NCI-H460 (cell line): ENCODE measurements at regions not wholly inside any gene's neighbourhood (a gene's known extent, or its start where the extent isn't known, plus 50 kb on each side); places are given as distances from the start of the nearest gene placed in this dataset.
A peak's percentile ranks its signal among the peaks of the same experiment; 100 is the strongest.

ENCODE experiments used
- DNase-seq: peaks from one replicate; pipeline ENCODE4 v3.0.0-alpha.2; 2016; ENCODE audit warnings: low read depth; ENCODE audit errors: extremely low read depth

DNA sequence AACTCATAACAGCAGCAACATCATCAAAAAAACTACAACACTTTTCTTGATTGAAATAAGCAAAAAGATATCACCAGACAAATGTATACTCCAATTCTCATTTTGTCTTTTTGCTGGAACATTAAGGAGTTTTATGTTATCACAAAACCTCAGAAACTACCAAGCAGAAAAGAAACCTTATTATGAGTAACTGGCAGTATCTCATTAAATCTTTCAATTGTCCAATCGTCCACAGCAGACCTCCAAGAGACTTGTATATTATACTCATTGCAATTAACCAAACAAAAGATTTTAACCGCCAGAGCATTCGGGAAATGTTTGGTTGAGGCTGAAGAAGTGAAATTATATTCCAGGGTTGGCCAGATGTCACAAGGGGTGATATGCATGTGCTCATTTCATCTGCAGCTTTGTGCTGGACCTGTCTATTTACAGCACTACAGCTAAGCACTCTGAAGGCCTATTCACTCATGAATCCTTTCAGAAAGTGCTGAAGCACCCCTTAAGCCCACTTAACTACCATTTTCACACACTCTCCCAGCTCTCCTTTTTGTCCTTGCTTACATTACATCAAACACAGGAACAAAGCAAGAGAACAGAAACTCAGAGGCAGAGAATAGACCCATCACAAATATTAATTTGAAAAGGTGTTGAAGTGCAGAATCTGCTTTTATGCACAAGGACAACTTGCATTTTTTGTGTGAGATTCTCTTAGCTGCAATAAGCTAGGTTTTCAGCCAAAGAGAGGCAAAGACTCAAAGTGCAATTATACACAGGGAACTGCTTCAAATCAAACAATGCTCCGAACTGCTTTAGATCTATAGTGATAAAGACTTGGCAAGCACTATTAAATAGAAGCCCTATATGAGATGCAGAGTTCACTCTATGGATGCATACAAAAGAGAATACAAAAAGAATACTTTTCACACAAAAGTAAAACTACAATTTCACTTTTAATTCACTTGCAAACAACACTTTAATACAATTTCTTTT is 150.4 kb upstream of the POU5F2 start:
- no peak for DNase-seq

- no peak for DNase-seq
Measured at GRCh38 chr5:93890657-93891056, 149.3 kb upstream of the POU5F2 start.

DNA sequence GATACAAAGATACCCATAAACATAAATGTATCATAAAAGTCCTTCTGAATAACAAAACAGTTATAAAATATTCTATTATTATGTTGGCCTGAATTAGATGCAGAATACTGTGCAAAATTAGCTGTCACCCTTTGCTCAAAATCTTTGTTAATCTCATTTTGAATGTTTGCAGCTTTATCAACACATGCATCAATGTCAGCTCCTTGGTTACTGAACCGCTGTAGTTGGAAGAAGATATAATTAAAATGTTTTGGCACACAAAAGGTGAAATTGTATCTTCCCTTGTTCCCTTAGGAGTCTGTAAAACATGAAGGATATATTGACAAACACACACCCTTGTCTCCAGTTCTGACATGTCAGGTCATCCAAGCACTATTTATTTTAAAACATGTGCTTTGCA is 146.3 kb upstream of the POU5F2 start:
- no peak for DNase-seq

- no peak for DNase-seq
Measured at GRCh38 chr5:93886917-93887361, 145.5 kb upstream of the POU5F2 start.

DNA sequence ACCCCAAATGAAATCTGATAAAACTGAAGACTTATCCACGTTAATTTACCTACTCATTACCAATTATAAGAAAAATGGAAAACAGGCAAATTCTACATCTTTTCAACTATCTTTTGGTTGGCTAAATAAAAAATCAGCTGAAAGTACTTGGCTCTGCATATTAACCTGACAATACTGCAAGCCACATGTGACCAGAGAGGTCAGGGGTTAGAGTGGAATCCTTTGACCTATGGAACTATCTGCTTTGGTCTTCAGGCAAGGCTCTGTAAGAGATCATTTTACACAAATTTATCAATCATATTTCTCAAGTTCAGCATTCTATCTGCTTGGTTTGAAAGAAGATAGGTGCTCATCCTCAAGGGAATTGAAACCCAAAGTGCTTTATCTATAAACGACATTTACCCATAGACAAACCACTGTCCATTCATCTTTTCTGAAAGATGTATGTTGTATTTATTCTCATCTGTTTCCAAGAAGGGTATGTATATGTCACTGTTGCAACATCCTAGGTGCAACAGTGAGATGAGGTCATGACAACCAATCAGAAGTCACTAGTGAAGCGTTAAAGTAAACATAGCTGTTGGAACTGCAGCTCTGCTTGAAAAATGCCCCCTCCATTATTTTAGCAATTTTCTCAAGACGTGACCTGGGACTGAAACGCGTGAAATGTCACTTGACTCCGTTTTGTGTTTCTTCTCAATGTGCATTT is 144.9 kb upstream of the POU5F2 start:
- no peak for DNase-seq

DNA sequence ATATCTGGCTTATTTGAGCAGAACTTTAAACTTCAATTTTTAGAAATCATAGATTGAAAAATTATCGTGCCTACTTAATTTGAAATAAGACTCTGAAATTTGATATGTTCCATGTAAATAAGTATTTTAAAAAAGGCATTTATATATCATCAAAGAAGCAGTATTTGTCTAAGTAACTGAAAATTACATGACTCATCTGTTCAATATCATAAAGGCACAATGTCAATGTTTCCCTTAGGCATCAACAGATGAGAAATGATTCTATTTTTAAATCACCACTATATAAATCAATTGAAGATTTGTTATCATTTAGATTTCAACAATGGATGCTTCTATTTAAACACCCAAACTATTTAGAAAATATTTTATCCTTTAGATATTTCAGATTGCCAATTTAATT is 142.9 kb upstream of the POU5F2 start:
- DNase-seq = no peak

GRCh38 chr5:93883459-93883858 is 142.1 kb upstream of the POU5F2 start:
- peak; percentile 3 for DNase-seq

DNA sequence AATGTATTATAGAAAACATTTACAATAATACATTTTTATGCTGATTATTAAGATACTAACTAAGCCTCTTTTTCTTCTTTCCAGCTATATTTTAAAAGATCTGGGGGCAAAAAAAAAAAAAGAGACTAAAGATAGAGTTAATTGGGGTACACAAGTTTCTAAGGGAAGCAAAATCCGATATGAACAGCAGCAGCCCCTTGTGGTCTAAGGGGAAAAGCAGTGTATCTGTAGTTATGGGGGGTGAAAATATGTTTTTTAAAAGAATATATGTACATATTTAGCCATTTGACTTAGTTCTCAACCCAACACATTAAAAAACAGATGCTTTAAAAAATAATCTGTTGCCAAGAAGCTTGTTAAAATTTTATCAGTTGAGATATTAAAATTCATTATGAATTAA is 134.3 kb upstream of the POU5F2 start:
- DNase-seq = no peak

DNA sequence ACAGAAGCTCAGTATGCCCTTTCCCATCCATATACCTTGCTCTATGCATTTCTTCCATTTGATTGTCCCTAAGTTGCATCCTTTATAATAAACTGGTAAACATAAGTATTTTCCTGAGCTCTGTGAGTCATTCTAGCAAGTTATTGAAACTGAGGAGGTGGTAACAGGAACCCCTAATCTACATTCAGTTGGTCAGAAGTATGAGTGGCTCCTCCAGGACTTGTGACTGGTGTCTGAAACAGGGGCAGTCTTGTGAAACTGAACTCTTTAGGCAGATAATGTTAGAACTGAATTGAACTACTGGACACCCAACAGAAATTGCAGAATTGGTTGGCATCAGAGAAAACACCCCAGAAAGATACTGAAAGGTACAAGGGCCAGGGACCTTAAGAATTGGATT is 133.1 kb upstream of the POU5F2 start:
- no peak for DNase-seq

- no peak for DNase-seq
Measured at GRCh38 chr5:93874080-93874479, 132.7 kb upstream of the POU5F2 start.

GRCh38 chr5:93873211-93873736 is 131.9 kb upstream of the POU5F2 start:
- no peak for DNase-seq

DNA sequence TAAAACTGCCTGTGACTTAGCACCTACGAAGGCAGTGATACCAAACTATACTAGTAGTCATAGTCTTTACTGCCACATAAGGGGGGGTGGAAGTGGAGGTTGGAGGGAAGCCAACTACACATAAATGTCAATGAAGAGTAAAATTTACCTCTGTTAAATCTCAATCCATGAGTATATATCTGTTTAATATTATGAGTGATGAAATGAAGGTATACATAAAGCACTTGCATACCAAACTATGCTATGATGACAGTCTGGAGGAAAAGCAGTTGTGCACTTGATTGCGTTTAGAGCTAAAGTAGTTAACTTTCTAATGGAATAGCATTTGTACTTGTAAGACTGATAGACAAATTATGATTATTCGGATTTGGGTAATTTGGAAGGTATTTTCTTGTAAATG is 129.2 kb upstream of the POU5F2 start:
- DNase-seq = no peak

DNA sequence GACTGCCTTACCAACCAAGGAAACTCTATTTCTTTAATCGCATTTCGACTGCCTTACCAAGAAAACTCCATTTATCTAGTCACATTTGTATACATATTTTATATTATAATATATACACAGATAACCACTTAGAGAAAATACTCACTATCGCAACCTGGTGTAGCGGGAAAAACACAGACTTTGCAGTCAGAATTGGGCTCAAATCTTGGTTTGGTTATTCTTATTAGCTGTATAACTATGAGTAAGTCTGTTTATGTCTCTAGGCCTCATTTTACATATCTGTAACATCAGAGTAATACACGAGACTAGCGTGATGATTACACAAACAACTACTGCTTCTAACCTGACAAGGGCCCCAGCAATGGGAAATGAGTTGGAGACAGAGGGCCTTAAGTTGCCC is 127.5 kb upstream of the POU5F2 start:
- DNase-seq = no peak

GRCh38 chr5:93850311-93850710 is 108.9 kb upstream of the POU5F2 start:
- DNase-seq = no peak

- DNase-seq = no peak
Measured at GRCh38 chr5:93845376-93845775, 104.0 kb upstream of the POU5F2 start.

DNA sequence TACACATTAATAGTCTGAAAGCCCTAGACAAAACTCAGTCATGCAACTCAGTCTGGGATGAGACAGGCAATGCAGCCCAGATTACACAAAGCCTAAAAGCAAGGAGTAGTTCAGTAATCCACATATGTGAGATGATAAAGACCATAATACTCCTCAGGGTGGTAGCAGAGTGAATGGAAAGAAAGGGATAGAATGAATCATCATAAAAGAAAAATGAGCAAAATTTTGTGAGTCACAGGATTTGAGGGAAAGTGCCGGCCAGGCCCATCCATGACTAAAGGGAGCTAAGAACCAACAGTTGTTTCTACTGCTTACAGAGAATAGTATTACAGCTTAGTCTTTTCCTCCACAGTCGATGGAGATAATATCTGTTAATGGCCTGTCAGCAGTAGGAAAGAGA is 90.0 kb upstream of the POU5F2 start:
- DNase-seq = no peak

GRCh38 chr5:93830893-93831292 is 89.5 kb upstream of the POU5F2 start:
- DNase-seq = no peak

DNA sequence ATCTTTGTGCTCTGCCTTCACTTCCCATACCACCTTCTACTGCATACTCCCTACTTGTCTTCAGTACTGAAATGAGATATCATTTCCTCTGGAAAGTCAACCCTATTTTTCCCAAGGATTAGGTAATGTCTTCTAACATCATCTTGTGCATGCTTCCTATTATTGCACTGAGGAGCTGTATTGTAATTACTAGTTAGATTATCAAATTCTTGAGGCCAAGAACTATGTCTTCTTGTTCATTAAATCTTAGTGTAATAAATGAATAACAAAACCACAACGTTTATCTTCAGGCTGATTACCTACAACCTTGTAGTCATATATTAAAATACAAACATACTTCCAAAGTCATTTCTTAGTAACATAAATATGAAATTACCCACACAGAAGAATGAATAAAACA is 87.9 kb upstream of the POU5F2 start:
- DNase-seq = no peak

GRCh38 chr5:93821891-93822415 is 80.6 kb upstream of the POU5F2 start:
- DNase-seq = no peak

DNA sequence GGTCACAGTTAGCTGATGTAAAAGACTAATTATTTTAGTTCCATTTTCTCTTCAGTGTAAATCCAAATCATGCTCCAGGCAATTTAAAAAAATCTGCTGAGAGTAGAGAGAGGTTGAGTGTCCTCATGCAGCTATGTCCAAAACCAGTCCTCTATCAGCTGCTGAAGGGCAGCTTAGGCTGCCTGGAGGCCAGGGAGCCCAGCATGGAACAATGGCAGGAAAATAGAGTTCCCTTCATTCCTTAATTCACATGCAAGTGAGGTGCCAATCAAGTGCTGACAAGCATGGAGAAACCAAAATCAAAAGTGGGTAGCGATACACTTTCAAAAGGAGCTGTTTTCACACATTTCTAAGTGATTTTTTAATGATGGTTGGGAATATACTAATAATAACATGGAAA is 78.3 kb upstream of the POU5F2 start:
- DNase-seq = no peak

DNA sequence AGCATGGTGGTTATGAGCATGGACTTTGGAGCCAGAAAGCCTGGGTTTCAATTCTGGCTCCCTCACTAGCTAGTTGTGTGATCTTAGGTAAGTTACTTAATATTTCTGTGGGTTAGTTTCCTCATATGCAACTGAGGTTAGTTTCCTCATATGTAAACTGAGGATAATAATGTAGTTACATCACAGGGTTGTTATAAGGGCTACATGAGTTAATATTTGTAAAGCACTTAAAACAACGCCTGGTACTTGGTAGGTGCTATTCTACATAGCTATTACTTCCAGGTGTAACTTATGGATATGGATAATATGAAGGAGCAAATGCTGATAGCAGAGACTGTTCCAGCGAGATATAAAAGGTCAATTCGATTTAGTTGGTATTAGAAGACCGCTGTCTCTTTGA is 69.4 kb upstream of the POU5F2 start:
- DNase-seq = no peak
